Neuronal stem cell (in vitro differentiated cells): ENCODE measurements at regions not wholly inside any gene's neighbourhood (a gene's known extent, or its start where the extent isn't known, plus 50 kb on each side); places are given as distances from the start of the nearest gene placed in this dataset.

Experiments used
- DNase-seq: peaks from one replicate; pipeline ENCODE4 v3.0.0-alpha.2; 2013; ENCODE audit warnings: low spot score
- H2AFZ ChIP-seq: one replicate; pipeline ENCODE4 v1.6.1; 2013; ENCODE audit warnings: mild to moderate bottlenecking, low read length, inconsistent platforms
- H2AK5ac ChIP-seq: 2 replicates; pipeline ENCODE4 v1.6.1; 2013; ENCODE audit warnings: low read depth, mild to moderate bottlenecking, inconsistent platforms, low read length, moderate library complexity, mixed read lengths
- H2BK120ac ChIP-seq: 2 replicates; pipeline ENCODE4 v1.6.1; 2013; ENCODE audit warnings: low read depth, mild to moderate bottlenecking, inconsistent platforms, low read length, moderate library complexity, mixed read lengths
- H2BK12ac ChIP-seq: one replicate; pipeline ENCODE4 v1.6.1; 2013; ENCODE audit warnings: low read length, inconsistent platforms
- H2BK15ac ChIP-seq: 2 replicates; pipeline ENCODE4 v1.6.1; 2013; ENCODE audit warnings: mild to moderate bottlenecking, low read length, inconsistent platforms, mixed read lengths
- H2BK5ac ChIP-seq: one replicate; pipeline ENCODE4 v1.6.1; 2013; ENCODE audit warnings: inconsistent platforms, mild to moderate bottlenecking, low read length, moderate library complexity
- H3K14ac ChIP-seq: one replicate; pipeline ENCODE4 v1.6.1; 2013; ENCODE audit warnings: low read length, inconsistent platforms
- H3K18ac ChIP-seq: 2 replicates; pipeline ENCODE4 v1.6.1; 2013; ENCODE audit warnings: low read length, inconsistent platforms
- H3K23ac ChIP-seq: 2 replicates; pipeline ENCODE4 v1.6.1; 2013; ENCODE audit warnings: low read depth, mild to moderate bottlenecking, mixed read lengths, low read length, inconsistent platforms; ENCODE audit not compliant: poor library complexity
- H3K27ac ChIP-seq: replicated peaks from 3 replicates; pipeline ENCODE4 v1.5.1; 2013; ENCODE audit warnings: low read length, inconsistent platforms
- H3K27me3 ChIP-seq, 3 experiments: 2 replicates each; pipeline ENCODE4 v1.6.1; 2013; ENCODE audit warnings: low read length in 3 of 3, mild to moderate bottlenecking in 2 of 3, inconsistent platforms in 1 of 3, low read depth in 1 of 3, mixed read lengths in 1 of 3, moderate library complexity in 1 of 3; ENCODE audit not compliant: control insufficient read depth in 3 of 3, insufficient read depth in 3 of 3
- H3K36me3 ChIP-seq, 2 donors: replicated peaks in 1 of 2; 2 replicates each; pipeline ENCODE4 v1.6.1; 2013; ENCODE audit warnings: low read length in 2 of 2; ENCODE audit not compliant: control insufficient read depth in 2 of 2, insufficient read depth in 2 of 2
- H3K4ac ChIP-seq: 2 replicates; pipeline ENCODE4 v1.6.1; 2013; ENCODE audit warnings: inconsistent platforms, mild to moderate bottlenecking, low read length, moderate library complexity
- H3K4me1 ChIP-seq, 2 donors: 1 replicate in 1 of 2; 2 replicates in 1 of 2; pipeline ENCODE4 v1.6.1; 2013; ENCODE audit warnings: low read length in 2 of 2, low read depth in 1 of 2; ENCODE audit not compliant: control insufficient read depth in 2 of 2, insufficient read depth in 1 of 2
- H3K4me2 ChIP-seq: one replicate; pipeline ENCODE4 v1.6.1; 2013; ENCODE audit warnings: mild to moderate bottlenecking, low read length, inconsistent platforms; ENCODE audit not compliant: insufficient read depth, poor library complexity, severe bottlenecking
- H3K4me3 ChIP-seq, 2 donors: 2 replicates each; pipeline ENCODE4 v1.5.1; 2013; ENCODE audit warnings: low read length in 2 of 2, mild to moderate bottlenecking in 2 of 2, inconsistent platforms in 1 of 2, moderate library complexity in 1 of 2
- H3K79me1 ChIP-seq: one replicate; pipeline ENCODE4 v1.6.1; 2013; ENCODE audit warnings: low read depth, mild to moderate bottlenecking, inconsistent platforms, low read length, moderate library complexity
- H3K9ac ChIP-seq: one replicate; pipeline ENCODE4 v1.6.1; 2013; ENCODE audit warnings: mild to moderate bottlenecking, low read depth, low read length, inconsistent platforms; ENCODE audit not compliant: poor library complexity
- H3K9me3 ChIP-seq, 2 donors: replicated peaks in 1 of 2; 2 replicates each; pipeline versions ENCODE3 to v1.6.1; 2013; ENCODE audit warnings: low read length in 2 of 2, mild to moderate bottlenecking in 2 of 2, inconsistent platforms in 1 of 2, low read depth in 1 of 2, mixed read lengths in 1 of 2, moderate library complexity in 1 of 2; ENCODE audit not compliant: control insufficient read depth in 2 of 2, insufficient read depth in 1 of 2
- H4K8ac ChIP-seq: one replicate; pipeline ENCODE4 v1.6.1; 2013; ENCODE audit warnings: low read depth, mild to moderate bottlenecking, inconsistent platforms, low read length, moderate library complexity
- H4K91ac ChIP-seq: one replicate; pipeline ENCODE4 v1.6.1; 2013; ENCODE audit warnings: low read length, low read depth, mild to moderate bottlenecking, inconsistent platforms; ENCODE audit not compliant: poor library complexity
- WGBS, 2 donors: extraction: QIAGEN DNeasy Blood & Tissue Kit; methylation state at CpG; one replicate each; pipeline ENCODE4 v1.1.7; 2013; ENCODE audit warnings: missing lambda C conversion rate in 2 of 2, mixed read lengths in 1 of 2; ENCODE audit not compliant: insufficient read length in 2 of 2, insufficient replicate concordance in 1 of 2; ENCODE audit errors: extremely low coverage in 2 of 2; 5-methylcytosine and 5-hydroxymethylcytosine counted together

DNA sequence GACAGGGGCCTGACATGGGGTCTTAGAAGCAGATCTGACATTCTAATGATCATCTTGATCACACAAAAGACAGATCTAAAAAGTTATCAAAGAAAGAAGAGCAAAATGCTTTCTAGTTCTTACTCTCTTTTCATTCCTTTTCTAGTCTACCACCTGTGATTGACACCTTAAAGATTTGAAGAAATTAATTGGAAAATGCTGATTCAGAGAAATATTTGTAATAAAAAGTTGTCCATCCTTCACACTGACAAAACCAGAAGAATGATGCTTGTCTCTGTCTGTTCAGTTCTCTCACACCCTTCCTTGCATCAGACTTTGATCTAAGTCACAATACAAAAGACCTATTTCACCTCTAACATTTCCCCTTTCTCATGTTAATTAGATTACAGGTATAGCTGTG is 182.4 kb downstream of the RAP2A start:
- no peak for DNase-seq
- peaks cover 0 to 2% of the 10 kb centered on the region in 2 donors for H3K4me1 ChIP-seq
- H4K8ac ChIP-seq = no peak overlapping the region
- H2BK120ac ChIP-seq = no peak overlapping the region
- no peak overlapping the region for H2BK15ac ChIP-seq
- no peak overlapping the region for H3K23ac ChIP-seq
- no peak overlapping the region for H4K91ac ChIP-seq
- no peak overlapping the region for H3K4me2 ChIP-seq
- no peak overlapping the region for H3K27ac ChIP-seq
- no peaks in the 10 kb centered on the region for H3K36me3 ChIP-seq
- no peak overlapping the region for H3K4me3 ChIP-seq
- no peak overlapping the region for H2BK12ac ChIP-seq
- H3K27me3 ChIP-seq = no peaks in the 10 kb centered on the region
- no peak overlapping the region for H2AFZ ChIP-seq
- no peaks in the 10 kb centered on the region for H3K79me1 ChIP-seq
- no peak overlapping the region for H3K4ac ChIP-seq
- no peak overlapping the region for H3K9ac ChIP-seq
- no peak overlapping the region for H3K14ac ChIP-seq
- H3K18ac ChIP-seq = no peak overlapping the region
- no peaks in the 10 kb centered on the region for H3K9me3 ChIP-seq
- H2AK5ac ChIP-seq = no peak overlapping the region
- no peak overlapping the region for H2BK5ac ChIP-seq

DNA sequence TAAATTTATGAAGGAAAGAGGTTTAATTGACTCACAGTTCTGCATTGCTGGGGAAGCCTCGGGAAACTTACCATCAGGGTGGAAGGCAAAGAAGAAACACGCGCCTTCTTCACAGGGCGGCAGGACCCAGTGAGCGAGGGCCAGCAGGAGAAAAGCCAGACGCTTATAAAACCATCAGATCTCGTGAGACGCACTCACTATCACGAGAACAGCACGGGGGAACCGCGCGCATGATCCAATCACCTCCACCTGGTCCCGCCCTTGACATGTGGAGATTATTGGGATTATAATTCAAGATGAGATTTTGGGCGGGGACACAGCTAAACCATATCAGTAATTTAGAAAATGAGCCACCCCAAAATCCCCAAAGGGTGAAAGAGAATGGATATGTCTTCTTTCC is 187.1 kb downstream of the RAP2A start:
- H3K4me3 ChIP-seq = no peak overlapping the region
- H3K14ac ChIP-seq = no peak overlapping the region

DNA sequence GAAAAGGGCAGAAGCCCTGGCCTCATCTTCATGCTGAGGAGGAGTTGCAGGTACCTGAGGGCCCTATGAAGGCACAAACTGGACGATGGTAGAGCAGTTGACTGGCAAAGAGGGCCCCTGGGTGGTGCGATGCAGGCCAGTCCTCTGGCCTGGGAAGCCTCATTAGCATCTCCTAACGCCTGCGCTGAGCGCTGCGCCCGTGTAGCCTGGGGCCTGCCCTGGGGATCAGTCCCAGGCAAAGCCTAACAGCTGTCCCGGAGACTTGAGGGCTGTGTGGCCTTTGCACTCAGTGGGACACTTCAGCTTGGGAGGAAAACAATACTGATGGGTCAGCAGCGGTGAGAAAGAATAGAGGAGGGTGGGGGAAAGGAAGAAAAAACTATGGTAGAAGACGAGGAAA is 187.7 kb downstream of the RAP2A start:
- no peak overlapping the region for H2BK15ac ChIP-seq
- no peak overlapping the region for H2BK12ac ChIP-seq
- peak overlapping the region; percentile 69 for H2AFZ ChIP-seq
- H3K79me1 ChIP-seq = no peaks in the 10 kb centered on the region
- no peaks in the 10 kb centered on the region for H3K9me3 ChIP-seq
- peak overlapping the region; percentile 35 for H3K18ac ChIP-seq
- no peak overlapping the region for H3K23ac ChIP-seq
- H4K8ac ChIP-seq = peak overlapping the region; percentile 75
- H3K36me3 ChIP-seq = no peaks in the 10 kb centered on the region
- H3K4me3 ChIP-seq = no peak overlapping the region
- H3K14ac ChIP-seq = no peak overlapping the region
- no peak overlapping the region for H3K9ac ChIP-seq
- H3K27me3 ChIP-seq = peaks cover 0 to 3% (median 0%) of the 10 kb centered on the region in 3 experiments
- peak; percentile 20 for DNase-seq
- H4K91ac ChIP-seq = no peak overlapping the region
- H2BK120ac ChIP-seq = no peak overlapping the region
- no peak overlapping the region for H2AK5ac ChIP-seq
- H3K4ac ChIP-seq = no peak overlapping the region
- H2BK5ac ChIP-seq = peak overlapping the region; percentile 15
- no CpG with 5 or more reads among the region's 10 CpGs for WGBS, 2 donors
- no peak overlapping the region for H3K27ac ChIP-seq
- H3K4me2 ChIP-seq = no peak overlapping the region
- peaks cover 0 to 6% of the 10 kb centered on the region in 2 donors for H3K4me1 ChIP-seq

More for the DNA sequence above, 187.1 kb downstream of the RAP2A start:
- Histone ChIP-seq H2AK5ac (no peak overlapping the region), H3K27me3 (peaks cover 0 to 3% (median 0%) of the 10 kb centered on the region in 3 experiments), H4K91ac (no peak overlapping the region), H2AFZ (no peak overlapping the region), H3K4ac (no peak overlapping the region), H3K4me1 (peaks cover 0 to 6% of the 10 kb centered on the region in 2 donors), H3K36me3 (no peaks in the 10 kb centered on the region), H4K8ac (no peak overlapping the region), H3K18ac (peak overlapping the region; percentile 45), H3K4me2 (no peak overlapping the region), H2BK15ac (no peak overlapping the region), H2BK120ac (no peak overlapping the region), H2BK5ac (no peak overlapping the region), H3K27ac (no peak overlapping the region), H3K23ac (no peak overlapping the region), H3K9me3 (no peaks in the 10 kb centered on the region), H3K79me1 (no peaks in the 10 kb centered on the region), H3K9ac (no peak overlapping the region), H2BK12ac (no peak overlapping the region)
- WGBS, 2 donors = no CpG with 5 or more reads among the region's 15 CpGs
- DNase-seq = no peak

DNA sequence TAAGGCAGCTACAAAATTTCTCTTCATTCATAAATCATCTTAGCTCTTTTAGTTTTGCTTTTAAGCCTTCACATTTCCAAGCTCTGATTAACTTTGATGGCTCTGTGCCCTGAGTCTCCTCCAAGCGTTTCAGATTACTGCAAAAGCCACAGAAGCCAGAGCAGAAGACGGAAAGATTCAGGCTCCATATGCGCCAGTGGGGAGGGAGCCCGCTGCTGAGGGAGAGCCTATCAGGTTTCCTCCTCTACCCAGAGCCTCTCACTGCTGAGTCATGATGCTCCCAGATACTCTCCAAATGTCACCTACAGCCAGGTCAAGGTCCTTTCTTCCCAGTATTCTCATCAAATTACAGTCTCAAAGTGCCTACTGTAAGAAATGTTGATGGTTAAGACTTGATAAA is 193.6 kb downstream of the RAP2A start:
- H2AFZ ChIP-seq = no peak overlapping the region
- H3K18ac ChIP-seq = no peak overlapping the region
- H3K27me3 ChIP-seq = no peaks in the 10 kb centered on the region
- no peak overlapping the region for H2BK12ac ChIP-seq
- H3K9ac ChIP-seq = no peak overlapping the region
- H2BK15ac ChIP-seq = no peak overlapping the region
- H3K4me3 ChIP-seq = no peak overlapping the region
- no peak overlapping the region for H3K23ac ChIP-seq
- H3K36me3 ChIP-seq = no peaks in the 10 kb centered on the region
- no peak for DNase-seq
- no peak overlapping the region for H4K8ac ChIP-seq
- H2BK120ac ChIP-seq = no peak overlapping the region
- no peak overlapping the region for H3K14ac ChIP-seq
- H3K4ac ChIP-seq = no peak overlapping the region
- H2AK5ac ChIP-seq = no peak overlapping the region
- WGBS, 2 donors = no CpG with 5 or more reads among the region's 4 CpGs
- H3K9me3 ChIP-seq = peaks cover 0 to 5% of the 10 kb centered on the region in 2 donors
- H3K27ac ChIP-seq = no peak overlapping the region
- peaks cover 0 to 5% of the 10 kb centered on the region in 2 donors for H3K4me1 ChIP-seq
- no peak overlapping the region for H3K4me2 ChIP-seq
- no peaks in the 10 kb centered on the region for H3K79me1 ChIP-seq
- no peak overlapping the region for H2BK5ac ChIP-seq
- no peak overlapping the region for H4K91ac ChIP-seq
